HG03460 (cell line): ENCODE measurements at regions not wholly inside any gene's neighbourhood (a gene's known extent, or its start where the extent isn't known, plus 50 kb on each side); places are given as distances from the start of the nearest gene placed in this dataset.

Source experiments
- ATAC-seq: cut with Tn5 transposase; IDR thresholded peaks from one replicate; pipeline ENCODE4 v1.9.1; 2021; ENCODE audit not compliant: unreplicated experiment

DNA sequence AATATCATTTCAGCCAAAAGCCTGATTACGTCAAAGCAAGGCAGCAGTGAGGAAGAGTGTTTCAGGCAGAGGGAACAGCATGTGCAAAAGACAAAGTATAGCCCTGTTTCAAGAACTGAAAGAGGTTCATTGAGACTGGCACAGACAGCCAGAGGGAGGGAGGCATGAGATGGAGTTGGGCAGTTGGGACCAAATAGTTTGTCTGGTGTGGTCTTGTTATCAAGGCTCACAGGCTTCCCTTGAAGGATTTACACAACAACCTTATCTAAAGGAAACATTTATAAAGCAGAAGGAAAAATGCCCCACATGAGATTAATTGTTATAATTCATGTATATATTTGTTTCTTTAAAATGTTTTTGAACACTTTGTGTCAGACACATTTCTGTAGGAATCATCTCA lies 253.3 kb downstream of the DMAC1 start:
- no peak for ATAC-seq

DNA sequence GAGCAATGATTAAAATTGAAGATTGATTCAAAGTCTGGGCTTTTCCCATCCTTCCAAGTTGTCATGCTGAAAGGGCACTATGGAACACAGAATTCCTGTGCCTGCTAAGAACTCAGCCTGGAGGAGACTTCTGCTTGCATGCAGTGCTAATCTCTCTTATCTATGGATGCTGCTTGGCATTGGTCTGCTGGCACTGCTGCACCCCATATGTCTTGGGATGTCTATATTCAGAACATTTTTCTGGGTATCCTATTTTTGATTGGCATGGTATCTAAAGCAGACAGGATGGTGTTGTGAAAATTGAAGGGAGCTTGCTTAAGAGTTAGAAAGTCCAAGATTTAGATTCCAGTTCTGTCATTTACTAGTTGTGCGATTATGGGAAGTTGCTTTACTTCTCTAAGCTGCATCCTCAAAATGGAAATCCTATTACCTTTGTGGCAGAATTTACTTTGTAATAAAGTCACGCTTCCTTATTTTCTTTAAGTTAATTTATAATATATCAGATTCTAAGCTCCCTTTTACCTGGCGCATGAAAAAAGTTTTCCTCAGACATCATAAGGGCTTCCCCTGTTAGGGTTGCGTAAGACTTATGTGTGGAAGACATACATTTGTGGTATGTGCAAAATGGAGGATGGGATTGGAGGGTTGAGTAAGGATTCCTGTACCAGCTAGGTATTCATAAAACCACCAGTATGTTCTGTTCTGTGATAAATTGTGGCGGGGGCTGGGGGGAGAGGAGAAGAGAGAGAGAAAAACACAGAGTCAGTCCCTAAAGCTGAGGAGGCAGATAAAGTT lies 254.0 kb downstream of the DMAC1 start:
- no peak for ATAC-seq

DNA sequence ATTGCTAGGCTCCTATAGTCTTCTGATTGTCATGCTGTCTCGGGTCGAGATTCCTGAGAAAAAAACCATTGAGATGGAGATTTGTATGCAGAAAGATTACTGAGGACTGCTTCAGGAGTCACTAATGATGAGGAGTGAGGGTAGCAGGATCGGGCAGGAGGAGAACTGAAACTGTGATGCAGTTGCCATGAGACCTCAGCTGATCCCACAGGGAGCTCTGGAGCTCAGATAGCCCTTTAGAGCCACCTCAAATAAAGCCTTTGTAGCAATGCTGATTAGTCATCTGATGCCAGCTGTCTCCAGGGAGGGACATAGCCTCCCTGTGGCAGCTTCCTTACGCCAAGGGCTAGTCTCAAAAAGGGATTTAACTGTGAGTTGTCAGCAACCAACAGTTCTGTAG lies 256.9 kb downstream of the DMAC1 start:
- ATAC-seq = no peak

DNA sequence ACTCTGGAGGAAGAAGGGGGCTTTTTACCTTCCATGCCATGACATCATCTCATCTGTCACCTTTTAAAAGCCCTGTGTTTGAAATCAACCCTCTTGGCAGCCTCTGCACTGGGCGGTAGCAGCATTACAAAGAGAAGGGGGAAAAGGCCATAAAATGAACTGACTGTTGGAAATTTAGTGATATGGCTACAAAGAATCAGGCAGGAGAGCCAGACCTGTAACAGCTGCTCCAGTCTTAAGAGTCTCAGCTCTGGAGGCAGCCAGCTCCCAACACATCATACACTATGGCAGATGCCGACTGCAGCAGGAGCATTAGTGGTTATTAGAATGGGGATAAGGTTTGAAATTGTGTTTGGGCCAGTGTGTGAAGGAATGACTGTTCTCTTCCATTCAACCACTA lies 257.5 kb downstream of the DMAC1 start:
- no peak for ATAC-seq

DNA sequence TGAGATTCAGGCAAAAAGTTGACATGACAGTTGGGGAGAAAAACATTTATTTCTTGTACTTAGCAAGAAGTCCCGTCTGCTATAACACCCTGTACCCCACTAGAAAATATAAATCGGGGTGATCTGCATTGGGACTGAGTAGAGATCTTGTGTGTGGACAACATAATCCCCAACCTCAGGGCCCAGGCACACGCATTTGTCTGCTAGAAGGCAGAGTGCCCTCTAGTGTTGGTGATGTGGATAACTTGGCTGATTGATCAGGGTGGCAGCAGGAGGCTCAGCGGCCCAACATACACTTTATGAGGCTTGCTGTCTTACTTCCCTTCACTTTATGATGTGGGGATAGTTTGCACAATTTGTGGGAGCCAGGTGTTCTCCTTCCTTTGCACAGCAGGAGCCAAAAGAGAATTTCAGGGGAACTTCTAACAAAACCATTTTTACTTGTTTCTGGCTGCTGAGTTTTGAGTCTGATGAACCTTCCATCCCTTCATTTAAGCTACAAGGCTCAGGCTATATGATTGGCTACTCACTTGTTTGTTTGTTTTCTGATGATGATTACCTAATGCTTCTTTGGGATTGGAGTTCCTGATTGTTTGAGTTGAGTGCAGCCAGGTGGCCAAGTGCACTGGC lies 263.2 kb downstream of the DMAC1 start:
- ATAC-seq = peak; percentile 69

DNA sequence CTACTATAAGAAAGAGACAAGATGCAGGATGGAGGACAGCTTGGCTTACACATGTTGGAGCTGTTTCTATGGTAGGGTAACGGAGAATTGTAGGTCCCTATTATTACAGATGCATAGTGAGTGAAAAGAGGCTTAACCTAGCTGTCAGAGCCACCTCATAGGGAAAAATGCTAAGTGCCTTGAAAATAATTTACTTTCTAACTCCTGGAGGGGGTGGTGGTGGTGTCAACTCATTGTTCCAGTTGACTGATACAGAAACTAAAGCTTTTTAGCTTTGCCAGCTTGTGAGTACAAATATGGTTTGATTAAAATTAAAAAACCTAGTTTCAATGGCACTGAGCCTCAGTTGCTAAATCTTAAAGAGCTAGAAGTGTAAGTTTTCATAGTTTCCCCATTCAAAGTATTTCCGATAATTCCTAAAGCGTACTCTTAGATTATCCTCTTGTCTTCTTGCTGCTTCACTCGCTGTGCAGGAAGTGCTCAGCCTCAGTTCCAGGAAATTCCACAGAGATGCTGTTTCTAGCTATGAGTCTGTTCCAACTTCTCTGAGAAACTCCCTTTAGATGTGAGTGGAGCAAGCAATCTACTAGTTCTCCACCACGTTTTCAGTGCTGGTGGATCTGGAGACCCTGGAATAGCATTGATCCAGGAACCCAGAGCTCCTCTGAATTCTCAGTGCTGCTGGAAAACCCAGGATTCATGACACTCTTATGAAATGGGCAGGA lies 265.2 kb downstream of the DMAC1 start:
- ATAC-seq = no peak

DNA sequence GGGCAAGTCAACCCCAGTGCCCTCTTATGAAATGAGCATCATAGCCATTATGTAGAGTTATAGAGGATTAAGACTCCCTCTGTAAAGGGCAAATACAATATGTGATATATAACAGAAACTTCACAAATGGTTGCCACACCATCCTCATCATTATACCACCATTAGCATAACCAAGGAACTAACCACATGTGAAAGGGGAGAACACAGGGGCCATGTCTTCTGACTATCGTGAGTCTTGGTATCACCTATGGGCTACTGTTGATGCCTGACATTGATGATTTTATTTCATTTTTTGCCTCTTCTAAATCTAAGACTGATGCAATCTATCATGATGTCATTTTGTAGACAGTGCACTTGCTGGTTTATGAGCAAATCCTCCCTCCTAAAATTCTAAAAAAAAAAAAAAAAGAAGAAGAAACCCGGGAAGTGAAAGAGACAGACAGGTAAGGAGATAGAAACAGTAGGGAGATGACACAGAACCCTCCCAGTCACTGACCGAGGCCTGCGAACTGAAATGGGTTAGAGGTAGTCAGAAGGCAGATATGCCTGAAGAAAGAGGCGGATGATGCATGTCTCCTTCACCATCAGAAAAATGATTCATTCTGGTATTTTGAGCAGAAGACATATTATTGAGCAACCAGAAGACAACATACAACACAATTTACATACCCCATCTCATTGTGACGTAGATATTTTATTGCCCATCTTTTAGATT lies 266.0 kb downstream of the DMAC1 start:
- no peak for ATAC-seq

DNA sequence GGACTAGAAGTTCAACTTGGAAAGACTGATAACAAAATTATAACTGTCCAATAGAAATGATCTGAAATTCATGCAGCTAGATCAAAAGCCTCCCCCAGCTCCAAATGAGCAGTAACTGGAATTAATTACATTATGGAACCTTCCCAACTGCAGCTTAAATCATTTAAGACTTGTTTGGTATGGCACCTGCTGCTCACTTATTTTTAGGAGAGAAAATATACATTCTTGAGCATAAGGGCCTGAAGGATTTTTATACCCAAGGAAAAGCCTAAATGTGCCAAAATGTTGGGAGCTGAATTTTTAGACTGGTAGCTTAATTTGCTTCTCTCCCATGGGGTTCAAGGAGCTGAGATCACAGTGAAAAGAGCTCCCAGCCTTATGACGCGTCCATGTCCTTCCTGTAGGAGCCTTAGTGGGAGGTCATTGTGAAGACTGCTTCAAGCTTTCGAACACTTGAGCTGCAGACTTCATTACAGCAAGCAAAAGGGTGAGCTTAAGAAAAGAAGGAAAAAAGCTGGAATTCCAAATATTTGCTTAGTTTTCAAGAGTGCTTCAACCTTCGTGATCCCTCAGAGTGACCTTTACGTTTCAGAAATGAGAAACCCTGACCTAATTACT lies 276.0 kb downstream of the DMAC1 start:
- no peak for ATAC-seq

DNA sequence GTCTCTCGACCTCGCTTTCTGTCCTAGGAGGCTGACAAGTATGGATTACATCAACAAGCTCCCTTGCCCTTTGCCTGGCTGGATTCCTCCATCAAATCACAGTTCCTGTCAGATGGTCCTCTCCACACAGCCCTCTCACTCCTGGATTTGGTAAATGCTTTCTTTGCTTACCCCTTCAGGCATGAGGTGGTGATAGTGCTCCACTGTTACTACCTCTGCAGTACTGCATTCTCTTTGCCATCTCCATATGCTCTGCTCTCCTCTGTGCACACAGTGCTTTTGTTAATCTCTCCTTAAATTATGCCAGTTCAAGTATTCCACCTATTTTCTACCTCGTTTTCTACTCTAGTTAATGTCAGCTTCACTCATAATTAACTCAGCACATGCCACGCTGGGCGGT lies 279.2 kb downstream of the DMAC1 start:
- ATAC-seq = no peak

DNA sequence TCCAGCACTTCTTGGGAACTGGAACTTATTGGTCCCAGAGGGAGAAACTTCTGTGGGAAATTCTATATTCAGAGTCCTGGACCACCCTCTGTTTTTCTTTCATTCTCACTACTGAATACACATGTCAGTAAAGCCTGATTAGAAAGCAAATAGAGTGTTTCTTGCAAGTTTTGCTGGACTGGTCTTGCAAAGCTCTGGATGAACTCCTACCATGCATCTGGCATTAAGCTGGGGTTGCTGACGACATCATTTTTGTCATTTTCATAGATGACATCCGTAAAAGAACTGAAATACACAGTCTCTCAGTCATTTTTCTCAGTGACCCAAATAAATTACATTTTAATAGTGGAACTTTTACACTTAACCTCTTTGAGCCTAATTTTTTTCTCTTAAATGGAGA lies 283.2 kb downstream of the DMAC1 start:
- no peak for ATAC-seq

DNA sequence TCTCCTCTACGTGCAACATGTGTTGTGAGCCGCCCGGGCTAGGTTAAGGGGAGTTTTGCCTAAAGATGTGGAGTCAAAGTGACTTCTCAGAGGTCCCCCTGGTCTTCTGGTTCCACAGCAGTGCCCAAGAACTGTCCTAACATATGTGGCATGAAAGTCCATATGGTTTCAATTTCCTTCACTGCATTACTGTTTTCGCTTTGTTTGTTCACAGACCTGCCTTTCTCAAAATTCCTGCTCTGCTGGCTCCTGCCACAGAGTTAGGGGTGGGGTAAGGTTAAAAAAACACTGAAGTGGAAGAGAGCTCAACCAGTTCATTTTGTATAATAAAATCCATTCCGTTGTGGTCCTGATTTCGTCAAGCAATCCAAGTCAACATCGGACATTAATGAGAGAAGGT lies 289.4 kb downstream of the DMAC1 start:
- no peak for ATAC-seq

DNA sequence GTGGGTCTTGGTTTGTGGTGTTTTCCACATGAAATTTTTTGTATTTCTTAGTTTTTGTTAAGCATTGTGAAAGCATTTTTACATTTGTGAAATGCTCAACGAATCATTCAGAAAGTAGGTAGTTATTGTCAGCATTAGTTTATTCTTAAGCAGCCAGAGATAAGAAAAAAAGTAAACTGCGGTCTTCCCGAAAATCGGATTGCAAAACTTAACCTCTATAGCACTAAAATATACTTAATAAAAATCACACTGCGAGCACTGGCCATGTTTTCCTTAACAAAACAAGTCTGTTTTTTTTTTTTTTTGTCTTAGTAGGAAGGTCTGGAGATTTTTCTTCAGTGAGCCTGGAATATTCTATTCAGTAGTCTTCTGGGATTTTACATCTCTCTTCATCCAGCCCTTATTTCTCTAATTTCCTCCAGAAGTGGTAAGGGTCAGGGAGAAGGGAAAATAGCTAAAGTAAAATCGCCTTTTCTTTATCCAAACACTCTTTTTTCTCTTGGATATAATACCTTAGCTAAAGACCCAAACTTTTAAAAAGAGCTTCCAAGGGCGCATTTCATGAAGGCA lies 289.9 kb downstream of the DMAC1 start:
- no peak for ATAC-seq

DNA sequence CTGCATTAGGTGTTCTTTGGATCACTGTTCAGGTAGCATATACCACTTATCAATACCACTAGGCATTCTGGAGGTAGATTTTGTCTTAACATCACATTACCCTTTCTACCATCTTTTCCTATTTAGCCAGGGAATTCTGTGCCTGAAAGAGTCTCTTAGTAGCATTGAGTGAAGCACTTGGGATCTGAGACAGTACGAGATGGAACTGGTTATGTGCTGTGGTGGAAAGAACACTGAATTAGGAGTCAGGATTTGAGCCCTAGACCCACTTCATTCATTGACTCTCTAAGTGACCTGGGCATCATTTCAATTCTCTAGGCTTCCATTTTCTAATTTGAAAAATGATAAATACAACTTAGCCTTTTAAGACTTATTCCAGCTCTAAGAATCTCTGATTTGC lies 291.1 kb downstream of the DMAC1 start:
- no peak for ATAC-seq

DNA sequence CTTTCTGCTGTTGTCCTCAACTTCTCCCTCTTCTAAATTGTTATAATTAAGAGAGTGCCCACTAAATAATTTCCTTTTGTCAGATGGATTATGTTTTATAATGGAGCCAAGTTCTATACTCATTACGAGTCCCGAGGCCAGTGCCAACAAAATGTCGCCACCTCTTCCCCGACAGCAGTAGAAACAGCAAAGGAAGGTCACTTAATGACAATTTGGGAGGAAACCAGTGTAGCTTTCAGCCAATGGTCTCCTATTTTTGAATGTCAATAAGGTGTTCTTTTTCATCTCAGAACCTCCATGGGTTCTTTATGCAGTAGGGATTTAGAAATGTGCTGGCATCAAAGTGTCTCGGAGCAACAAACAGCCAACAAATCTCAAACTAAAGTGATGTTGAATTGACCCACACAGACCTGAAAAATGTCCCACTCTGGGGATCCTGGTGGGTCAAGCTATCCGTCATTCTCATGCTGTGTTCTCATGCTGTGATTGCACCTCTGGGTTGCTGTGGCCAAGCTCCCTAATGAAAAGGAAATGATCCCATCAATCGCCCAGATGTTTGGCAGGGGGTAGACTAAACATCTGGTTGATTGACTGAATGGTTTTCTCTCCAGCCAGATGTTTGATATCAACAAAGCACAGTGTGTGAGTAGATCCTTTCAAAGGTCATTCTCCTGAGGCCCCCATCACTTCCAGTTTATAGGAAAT lies 291.9 kb downstream of the DMAC1 start:
- no peak for ATAC-seq

DNA sequence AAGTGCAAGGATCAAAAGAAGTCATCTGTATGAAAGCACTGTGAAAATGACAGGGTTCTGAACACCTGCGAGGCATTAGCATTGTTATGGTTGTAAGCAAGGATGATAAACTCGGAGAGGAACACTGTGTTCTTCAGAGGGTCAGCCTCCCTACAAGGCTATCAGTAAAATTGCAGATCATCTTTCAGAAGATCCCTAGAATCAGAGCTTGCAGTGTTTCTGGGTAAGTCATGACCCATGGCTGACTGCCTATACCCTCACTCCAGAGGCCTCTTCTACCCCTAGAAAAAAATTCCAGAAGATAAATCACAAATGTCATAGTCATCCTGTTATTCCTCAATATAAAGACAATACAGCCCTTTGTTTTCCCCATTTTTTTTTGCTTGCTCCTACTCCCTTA lies 292.6 kb downstream of the DMAC1 start:
- no peak for ATAC-seq

DNA sequence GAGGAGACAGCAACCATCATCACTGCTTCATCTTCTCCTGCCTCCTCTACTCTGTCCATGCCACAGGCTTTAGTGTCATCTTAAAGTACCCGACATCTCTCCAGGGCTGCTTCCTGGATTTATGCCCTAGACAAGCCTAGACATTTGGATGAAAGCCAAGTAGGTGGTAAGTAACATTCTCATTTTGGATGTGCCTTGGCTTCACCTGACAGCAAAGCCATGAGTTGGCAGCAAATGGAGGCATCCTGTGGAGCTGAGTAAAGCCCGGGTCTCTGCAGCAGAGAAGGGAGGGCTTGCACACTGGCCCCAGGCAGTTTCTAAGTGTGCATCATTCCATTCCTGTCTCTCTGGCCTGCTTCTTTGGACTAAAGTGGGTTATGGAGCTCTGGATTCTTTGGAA lies 299.1 kb downstream of the DMAC1 start:
- no peak for ATAC-seq

DNA sequence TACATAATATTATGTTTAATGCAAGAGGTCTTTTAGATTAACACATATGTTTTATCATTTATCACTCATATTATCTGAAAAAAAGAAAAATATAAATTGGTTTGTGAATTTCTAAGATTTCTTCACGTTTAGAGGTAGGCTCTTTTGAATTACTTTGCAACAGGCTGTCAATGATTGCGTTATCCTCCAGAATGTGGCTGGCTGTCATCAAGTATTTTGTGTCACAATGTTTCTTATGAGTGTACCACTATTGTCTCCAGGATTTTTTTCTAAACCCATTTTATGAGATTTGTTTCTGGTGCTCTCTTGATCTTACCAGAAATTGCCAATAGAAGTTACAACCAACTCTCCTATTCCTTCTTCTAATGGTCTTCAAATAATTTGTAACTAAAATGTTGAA lies 307.9 kb downstream of the DMAC1 start:
- ATAC-seq = no peak

DNA sequence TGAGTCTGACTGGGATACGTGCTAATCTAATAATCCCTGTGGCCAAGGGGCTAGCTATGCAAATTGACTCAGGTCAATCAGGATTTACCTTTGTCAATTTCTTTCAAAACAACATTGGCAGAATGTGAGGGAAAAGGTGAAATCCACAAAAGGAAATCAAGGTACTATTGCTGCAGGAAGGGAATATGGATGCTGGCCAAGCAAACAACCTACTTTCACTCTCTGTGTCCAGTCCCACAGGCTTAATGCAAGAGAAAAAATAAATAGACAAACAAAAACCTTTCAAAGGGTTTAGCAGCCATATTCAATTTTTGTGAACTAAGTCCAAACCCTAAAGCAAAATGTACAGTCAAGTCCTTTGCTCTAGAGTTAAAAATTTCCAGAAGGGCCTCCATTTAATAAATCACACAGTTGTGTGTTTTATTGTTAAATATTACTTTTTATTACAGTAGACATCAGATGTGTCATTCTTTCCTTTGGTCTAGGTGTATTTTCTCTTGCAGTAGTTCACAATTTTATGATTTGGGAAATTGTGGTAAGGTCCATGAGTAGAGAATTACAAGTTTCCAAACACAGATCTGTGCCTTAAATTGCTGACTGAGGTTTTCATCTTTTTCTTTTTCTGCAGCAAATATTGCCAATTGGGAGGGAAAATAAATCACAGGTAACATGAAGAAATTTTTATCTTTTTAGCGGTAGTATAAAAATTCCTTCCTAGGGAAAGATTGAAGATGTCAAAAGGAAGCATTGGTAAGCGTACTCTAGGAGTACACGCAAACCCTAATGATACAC lies 309.1 kb downstream of the DMAC1 start:
- no peak for ATAC-seq

DNA sequence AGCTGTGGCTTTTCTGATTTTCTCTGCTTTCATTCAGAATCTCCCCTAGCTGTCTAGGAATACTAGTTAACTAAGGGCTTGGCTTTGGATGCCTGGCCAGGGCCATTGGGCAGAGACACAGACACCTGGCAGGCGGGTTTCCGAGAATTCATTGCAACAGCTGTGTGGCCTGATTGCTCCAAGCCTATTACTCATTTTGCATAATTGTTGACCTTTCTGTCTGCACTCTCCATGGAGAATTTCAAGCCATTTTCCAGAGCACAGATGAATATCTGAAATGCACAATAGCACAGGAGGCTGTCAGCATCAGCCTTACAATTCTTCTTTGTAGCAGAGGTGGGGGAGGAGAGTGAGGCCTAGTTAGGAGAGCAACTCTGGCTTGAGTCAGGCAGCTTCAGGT lies 310.5 kb downstream of the DMAC1 start:
- no peak for ATAC-seq
